ENCODE measurements at regions not wholly inside any gene's neighbourhood (a gene's known extent, or its start where the extent isn't known, plus 50 kb on each side); places are given as distances from the start of the nearest gene placed in this dataset.

- Histone ChIP-seq H3K9me3 (no peaks in the 10 kb centered on the region), H3K4me3 (peak overlapping the region; percentile 50), H3K4me1 (peaks cover 17% of the 10 kb centered on the region), H3K36me3 (no peaks in the 10 kb centered on the region), H3K27me3 (peaks cover 14% of the 10 kb centered on the region), H3K27ac (no peak overlapping the region)
- no peak for TF ChIP-seq EP300 (IDR thresholded peaks at IDR 0.05)
- no peak for TF ChIP-seq CTCF (IDR thresholded peaks at IDR 0.05)
- TF ChIP-seq POLR2A (IDR thresholded peaks at IDR 0.05) = no peak
- TF ChIP-seq POLR2AphosphoS5 (IDR thresholded peaks at IDR 0.05) = no peak
- WGBS = 8% methylated on average over 36 of the region's 54 CpGs
- DNase-seq (ENCODE audit: low spot score in 2 of 2) = no peak
These were observed 95.3 kb downstream of the FOXD2 start for GRCh38 chr1:47532921-47533792.

GRCh38 chr1:47533793-47534328, 96.0 kb downstream of the FOXD2 start:
- H3K4me1 ChIP-seq = peaks cover 17% of the 10 kb centered on the region
- no peak for DNase-seq (ENCODE audit: low spot score in 2 of 2)
- no peak for TF ChIP-seq POLR2A (IDR thresholded peaks at IDR 0.05)
- no peak for TF ChIP-seq EP300 (IDR thresholded peaks at IDR 0.05)
- no peak for TF ChIP-seq POLR2AphosphoS5 (IDR thresholded peaks at IDR 0.05)
- no peak for TF ChIP-seq CTCF (IDR thresholded peaks at IDR 0.05)
- H3K4me3 ChIP-seq = peak overlapping the region; percentile 50
- H3K27me3 ChIP-seq = peaks cover 11% of the 10 kb centered on the region
- H3K36me3 ChIP-seq = no peaks in the 10 kb centered on the region
- H3K9me3 ChIP-seq = no peaks in the 10 kb centered on the region
- whole genome bisulfite sequencing = 43% methylated on average over 11 of the region's 12 CpGs
- no peak overlapping the region for H3K27ac ChIP-seq

GRCh38 chr1:47534436-47534835, 96.6 kb downstream of the FOXD2 start:
- TF ChIP-seq EP300 (IDR thresholded peaks at IDR 0.05) (no peak), CTCF (IDR thresholded peaks at IDR 0.05) (no peak), POLR2AphosphoS5 (IDR thresholded peaks at IDR 0.05) (no peak), POLR2A (IDR thresholded peaks at IDR 0.05) (no peak)
- no peak overlapping the region for H3K4me3 ChIP-seq
- H3K27ac ChIP-seq = no peak overlapping the region
- H3K36me3 ChIP-seq = no peaks in the 10 kb centered on the region
- no peak for DNase-seq (ENCODE audit: low spot score in 2 of 2)
- 57% methylated on average over 4 of the region's 4 CpGs for WGBS
- H3K27me3 ChIP-seq = peaks cover 11% of the 10 kb centered on the region
- peaks cover 17% of the 10 kb centered on the region for H3K4me1 ChIP-seq
- no peaks in the 10 kb centered on the region for H3K9me3 ChIP-seq

- peaks cover 17% of the 10 kb centered on the region for H3K4me1 ChIP-seq
- WGBS = 57% methylated on average over 9 of the region's 9 CpGs
- DNase-seq (ENCODE audit: low spot score in 2 of 2) = no peak
- no peaks in the 10 kb centered on the region for H3K9me3 ChIP-seq
- no peaks in the 10 kb centered on the region for H3K36me3 ChIP-seq
- no peak overlapping the region for H3K4me3 ChIP-seq
- H3K27me3 ChIP-seq = peaks cover 11% of the 10 kb centered on the region
- no peak overlapping the region for H3K27ac ChIP-seq
- no peak for TF ChIP-seq EP300 (IDR thresholded peaks at IDR 0.05)
- no peak for TF ChIP-seq POLR2A (IDR thresholded peaks at IDR 0.05)
- no peak for TF ChIP-seq CTCF (IDR thresholded peaks at IDR 0.05)
- no peak for TF ChIP-seq POLR2AphosphoS5 (IDR thresholded peaks at IDR 0.05)
These were observed 98.8 kb downstream of the FOXD2 start for GRCh38 chr1:47536646-47537118.

GRCh38 chr1:47537268-47537667, 99.4 kb downstream of the FOXD2 start:
- H3K4me1 ChIP-seq = peaks cover 17% of the 10 kb centered on the region
- no peak overlapping the region for H3K4me3 ChIP-seq
- no peaks in the 10 kb centered on the region for H3K9me3 ChIP-seq
- no peak for TF ChIP-seq EP300 (IDR thresholded peaks at IDR 0.05)
- no peak for TF ChIP-seq POLR2AphosphoS5 (IDR thresholded peaks at IDR 0.05)
- no peak for TF ChIP-seq CTCF (IDR thresholded peaks at IDR 0.05)
- no peak for TF ChIP-seq POLR2A (IDR thresholded peaks at IDR 0.05)
- no peak for DNase-seq (ENCODE audit: low spot score in 2 of 2)
- H3K27ac ChIP-seq = no peak overlapping the region
- H3K27me3 ChIP-seq = peaks cover 12% of the 10 kb centered on the region
- WGBS = 75% methylated on average over 5 of the region's 5 CpGs
- no peaks in the 10 kb centered on the region for H3K36me3 ChIP-seq

Data from suprapubic skin (tissue), 4 donors.